Adrenal gland (tissue), 9 donors: ENCODE measurements at regions not wholly inside any gene's neighbourhood (a gene's known extent, or its start where the extent isn't known, plus 50 kb on each side); places are given as distances from the start of the nearest gene placed in this dataset.

Source experiments
- DNase-seq, 7 donors: peaks; one replicate each; pipeline ENCODE4 v3.0.0-alpha.2; 2019 to 2020
- H3K27ac ChIP-seq, 5 donors: fragments of 200-600 bp; sonication (generic) in 4 of 5; 1 replicate in 3 of 5; 2 replicates in 2 of 5; pipeline versions ENCODE4 v1.5.1 to v1.8.0; 2016 to 2020; ENCODE audit warnings: mild to moderate bottlenecking in 1 of 5
- H3K27me3 ChIP-seq: fragments of 200-600 bp; 2 replicates; pipeline ENCODE4 v1.8.0; 2021
- H3K36me3 ChIP-seq, 2 donors: fragments of 200-600 bp; replicated peaks in 1 of 2; 1 replicate in 1 of 2; 2 replicates in 1 of 2; pipeline versions ENCODE4 v1.5.1 to v1.8.0; 2018 to 2022
- H3K4me1 ChIP-seq, 2 donors: fragments of 200-600 bp; replicated peaks in 1 of 2; 1 replicate in 1 of 2; 2 replicates in 1 of 2; pipeline versions ENCODE4 v1.5.1 to v1.8.0; 2018 to 2021
- H3K4me3 ChIP-seq, 4 donors: fragments of 200-600 bp; sonication (generic) in 3 of 4; one replicate each; pipeline ENCODE4 v1.5.1; 2016 to 2018
- H3K9me3 ChIP-seq, 3 donors: fragments of 200-600 bp; sonication (generic) in 1 of 3; replicated peaks in 1 of 3; 1 replicate in 2 of 3; 2 replicates in 1 of 3; pipeline versions ENCODE4 v1.5.1 to v1.8.0; 2016 to 2021
- CTCF ChIP-seq, 6 experiments: fragments of 450-650 bp in 4 of 6; fragments of 200-600 bp in 2 of 6; sonication (generic) in 1 of 6; IDR thresholded peaks; 1 replicate in 5 of 6; 2 replicates in 1 of 6; pipeline versions ENCODE4 v1.5.1 to v1.8.0; 2016 to 2021; ENCODE audit warnings: antibody characterized with exemption in 6 of 6, mild to moderate bottlenecking in 2 of 6, moderate library complexity in 1 of 6
- POLR2A ChIP-seq, 2 donors: fragments of 450-650 bp; IDR thresholded peaks; one replicate each; pipeline ENCODE4 v1.6.1; 2017; ENCODE audit warnings: antibody characterized with exemption in 2 of 2, mild to moderate bottlenecking in 2 of 2, moderate library complexity in 1 of 2
- WGBS, 4 donors: extraction: QIAGEN DNeasy Blood & Tissue Kit in 2 of 4; methylation state at CpG; one replicate each; pipeline versions ENCODE4 v1.1.5 to v1.1.7; 2013 to 2017; 5-methylcytosine and 5-hydroxymethylcytosine counted together
- intact Hi-C, 2 donors: fragments of 100-400 bp; cut with DNase I; formaldehyde crosslinking; loops; one replicate each; pipeline versions ENCODE4 v1.14.1 to v1.15.0; 2022 to 2023
- donor health status: healthy with polysubstance abuse.
- donor health status: Bipolar disorder and iron deficiency.
- donor health status: DM: yes; HTN: yes; CAD: no.
- donor health status: DM: no; HTN: no; CAD: no.
- donor health status: DM: no; HTN: no; CAD: no.

- peak overlapping the region in 1 of 5 donors; percentile 53 for H3K27ac ChIP-seq
- TF ChIP-seq CTCF (IDR thresholded peaks at IDR 0.05) (no peak), POLR2A (IDR thresholded peaks at IDR 0.05) (no peak)
Observed at GRCh38 chr13:40192858-40193257, 473.6 kb downstream of the FOXO1 start.

GRCh38 chr13:40193286-40194223 lies 472.9 kb downstream of the FOXO1 start:
- H3K27ac ChIP-seq: peak overlapping the region in 1 of 5 donors; percentile 53
- TF ChIP-seq POLR2A (IDR thresholded peaks at IDR 0.05) (no peak), CTCF (IDR thresholded peaks at IDR 0.05) (no peak)
- no peaks in the 10 kb centered on the region for H3K36me3 ChIP-seq
- no peaks in the 10 kb centered on the region for H3K9me3 ChIP-seq
- 70 to 80% (median 78%) methylated on average over 18 of the region's 18 CpGs for WGBS, 4 donors
- intact Hi-C loops: no loop called here
- H3K4me3 ChIP-seq: no peak overlapping the region
- peaks cover 6 to 15% of the 10 kb centered on the region in 2 donors for H3K4me1 ChIP-seq
- DNase-seq: no peak
- no peaks in the 10 kb centered on the region for H3K27me3 ChIP-seq

More at GRCh38 chr13:40192858-40193257, 473.6 kb downstream of the FOXO1 start:
- no peak for DNase-seq
- 75 to 89% (median 80%) methylated on average over 7 of the region's 7 CpGs for WGBS, 4 donors
- intact Hi-C loops: no loop called here
- no peak overlapping the region for H3K4me3 ChIP-seq
- no peaks in the 10 kb centered on the region for H3K27me3 ChIP-seq
- peaks cover 6 to 15% of the 10 kb centered on the region in 2 donors for H3K4me1 ChIP-seq
- H3K36me3 ChIP-seq: no peaks in the 10 kb centered on the region
- H3K9me3 ChIP-seq: no peaks in the 10 kb centered on the region

- Histone ChIP-seq H3K4me3 (no peak overlapping the region), H3K4me1 (peaks cover 6 to 15% of the 10 kb centered on the region in 2 donors), H3K27me3 (no peaks in the 10 kb centered on the region), H3K36me3 (no peaks in the 10 kb centered on the region), H3K9me3 (no peaks in the 10 kb centered on the region), H3K27ac (peak overlapping the region in 1 of 5 donors; percentile 53)
- DNase-seq: peak in 3 of 7 donors; percentile 24 to 60 (median 27)
- 58 to 78% (median 63%) methylated on average over 8 to 9 of the region's 9 CpGs for WGBS, 4 donors
- intact Hi-C loops: no loop called here
- no peak for TF ChIP-seq CTCF (IDR thresholded peaks at IDR 0.05)
- TF ChIP-seq POLR2A (IDR thresholded peaks at IDR 0.05): no peak
Observed at GRCh38 chr13:40194224-40194806, 472.1 kb downstream of the FOXO1 start.

GRCh38 chr13:40197049-40197448 lies 469.4 kb downstream of the FOXO1 start:
- no peaks in the 10 kb centered on the region for H3K4me1 ChIP-seq
- intact Hi-C loops: no loop called here
- H3K27me3 ChIP-seq: no peaks in the 10 kb centered on the region
- no peak overlapping the region for H3K27ac ChIP-seq
- no peak overlapping the region for H3K4me3 ChIP-seq
- DNase-seq: no peak
- no peaks in the 10 kb centered on the region for H3K36me3 ChIP-seq
- no peaks in the 10 kb centered on the region for H3K9me3 ChIP-seq
- 87 to 95% (median 89%) methylated on average over 8 of the region's 8 CpGs for whole genome bisulfite sequencing, 4 donors
- no peak for TF ChIP-seq CTCF (IDR thresholded peaks at IDR 0.05)
- no peak for TF ChIP-seq POLR2A (IDR thresholded peaks at IDR 0.05)
